ENCODE measurements at regions not wholly inside any gene's neighbourhood (a gene's known extent, or its start where the extent isn't known, plus 50 kb on each side); places are given as distances from the start of the nearest gene placed in this dataset.

- no peak overlapping the region for H3K4me3 ChIP-seq (ENCODE audit: low read depth, low read length)
- no peak for TF ChIP-seq CTCF (IDR thresholded peaks at IDR 0.05; ENCODE audit: low read depth, low read length, missing control alignments)
- DNase-seq (ENCODE audit: low read depth) = no peak
Measured at GRCh38 chr1:82168482-82168881, 367.7 kb downstream of the ADGRL2 start.

GRCh38 chr1:82165304-82165703 lies 364.6 kb downstream of the ADGRL2 start:
- DNase-seq (ENCODE audit: low read depth) = no peak
- H3K4me3 ChIP-seq (ENCODE audit: low read depth, low read length) = no peak overlapping the region
- TF ChIP-seq CTCF (IDR thresholded peaks at IDR 0.05; ENCODE audit: low read depth, low read length, missing control alignments) = no peak

- no peak overlapping the region for H3K4me3 ChIP-seq (ENCODE audit: low read depth, low read length)
- TF ChIP-seq CTCF (IDR thresholded peaks at IDR 0.05; ENCODE audit: low read depth, low read length, missing control alignments) = no peak
- no peak for DNase-seq (ENCODE audit: low read depth)
Measured at GRCh38 chr1:82162486-82163420, 362.0 kb downstream of the ADGRL2 start.

GRCh38 chr1:82161700-82162141 lies 361.0 kb downstream of the ADGRL2 start:
- TF ChIP-seq CTCF (IDR thresholded peaks at IDR 0.05; ENCODE audit: low read depth, low read length, missing control alignments) = no peak
- no peak overlapping the region for H3K4me3 ChIP-seq (ENCODE audit: low read depth, low read length)
- DNase-seq (ENCODE audit: low read depth) = no peak

GRCh38 chr1:82160903-82161302 lies 360.2 kb downstream of the ADGRL2 start:
- no peak for TF ChIP-seq CTCF (IDR thresholded peaks at IDR 0.05; ENCODE audit: low read depth, low read length, missing control alignments)
- no peak for DNase-seq (ENCODE audit: low read depth)
- no peak overlapping the region for H3K4me3 ChIP-seq (ENCODE audit: low read depth, low read length)

GRCh38 chr1:82160036-82160435 lies 359.3 kb downstream of the ADGRL2 start:
- no peak overlapping the region for H3K4me3 ChIP-seq (ENCODE audit: low read depth, low read length)
- TF ChIP-seq CTCF (IDR thresholded peaks at IDR 0.05; ENCODE audit: low read depth, low read length, missing control alignments) = no peak

GRCh38 chr1:82158981-82159380 lies 358.2 kb downstream of the ADGRL2 start:
- H3K4me3 ChIP-seq (ENCODE audit: low read depth, low read length) = no peak overlapping the region
- no peak for TF ChIP-seq CTCF (IDR thresholded peaks at IDR 0.05; ENCODE audit: low read depth, low read length, missing control alignments)
- DNase-seq (ENCODE audit: low read depth) = no peak

More at GRCh38 chr1:82160036-82160435, 359.3 kb downstream of the ADGRL2 start:
- DNase-seq (ENCODE audit: low read depth) = no peak

All from GM12864 (cell line).